ENCODE measurements at regions not wholly inside any gene's neighbourhood (a gene's known extent, or its start where the extent isn't known, plus 50 kb on each side); places are given as distances from the start of the nearest gene placed in this dataset.

DNA sequence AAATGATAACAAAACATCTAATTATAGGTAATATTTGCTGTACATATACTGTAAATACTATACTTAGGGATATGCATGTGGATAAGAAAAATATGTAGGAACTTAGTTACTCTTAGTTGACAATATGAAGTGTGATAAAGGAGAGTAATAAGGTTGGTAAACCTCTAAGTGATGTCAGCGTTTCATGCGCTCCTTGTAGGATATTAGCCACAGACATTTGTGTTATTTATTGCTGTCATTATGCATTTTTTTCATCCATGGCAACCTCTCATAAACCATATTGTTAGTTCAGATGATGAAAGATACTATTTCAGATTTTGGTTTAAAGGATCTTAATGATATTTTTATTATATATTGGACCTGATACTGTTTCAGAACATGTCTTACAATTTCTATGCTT lies 298.1 kb upstream of the PITX2 start:
- no TSS peak for BruUV-seq (replicated peaks)
- intact Hi-C loops (cut with micrococcal nuclease; ENCODE audit: unreplicated experiment): no loop called here
- no peak overlapping the region for H3K4me2 ChIP-seq (ENCODE audit: low read length)
- POLR2A ChIA-PET: no interaction called here
- H3K4me1 ChIP-seq (ENCODE audit: insufficient read depth, low read length, poor library complexity, severe bottlenecking): no peaks in the 10 kb centered on the region
- H3K4me3 ChIP-seq (ENCODE audit: low read depth, low read length, poor library complexity, severe bottlenecking): no peak overlapping the region
- no peaks in the 10 kb centered on the region for H3K9me3 ChIP-seq (ENCODE audit: low read length)
- no peaks in the 10 kb centered on the region for H3K79me2 ChIP-seq (ENCODE audit: insufficient read depth, low read depth, low read length)
- H3K9me2 ChIP-seq (ENCODE audit: insufficient read depth, low read length): no peaks in the 10 kb centered on the region
- no peak for DNase-seq (ENCODE audit: low spot score)
- H3K36me3 ChIP-seq (ENCODE audit: insufficient read depth, low read length): no peaks in the 10 kb centered on the region
- no peak overlapping the region for H2AFZ ChIP-seq (ENCODE audit: low read length)
- no peak for TF ChIP-seq EZH2phosphoT487 (IDR thresholded peaks at IDR 0.05; ENCODE audit: borderline replicate concordance, low read depth, low read length)
- TF ChIP-seq CTCF (conservative IDR thresholded peaks at IDR 0.05; ENCODE audit: low read length): no peak
- H3K27ac ChIP-seq (ENCODE audit: low read depth, low read length, poor library complexity, severe bottlenecking): no peak overlapping the region
- H4K20me1 ChIP-seq (ENCODE audit: insufficient read depth, low read length): no peaks in the 10 kb centered on the region
- CTCF ChIA-PET (ENCODE audit: unreplicated experiment): no interaction called here

DNA sequence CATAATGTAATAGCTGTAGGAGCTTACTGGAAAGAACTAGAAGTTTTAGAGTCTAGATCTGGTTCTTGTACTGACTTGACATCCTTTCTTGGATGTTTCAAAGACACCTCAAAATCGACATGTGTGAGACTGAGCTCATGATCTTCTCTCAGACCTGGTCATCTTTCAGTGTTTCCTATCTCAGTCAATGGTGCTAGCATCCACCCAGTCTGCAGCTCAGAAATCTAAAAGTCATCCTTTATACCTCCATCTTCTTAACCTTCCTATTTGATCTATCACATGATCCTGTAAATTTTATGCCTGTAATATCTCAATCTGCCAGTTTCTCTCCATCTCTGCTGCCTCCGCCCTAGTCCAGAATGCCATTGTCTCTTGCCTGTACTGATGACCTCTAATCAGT lies 301.9 kb upstream of the PITX2 start:
- Histone ChIP-seq H2AFZ (ENCODE audit: low read length) (no peak overlapping the region), H3K4me3 (ENCODE audit: low read depth, low read length, poor library complexity, severe bottlenecking) (no peak overlapping the region), H4K20me1 (ENCODE audit: insufficient read depth, low read length) (no peaks in the 10 kb centered on the region), H3K36me3 (ENCODE audit: insufficient read depth, low read length) (no peaks in the 10 kb centered on the region), H3K9me3 (ENCODE audit: low read length) (no peaks in the 10 kb centered on the region), H3K4me2 (ENCODE audit: low read length) (no peak overlapping the region), H3K4me1 (ENCODE audit: insufficient read depth, low read length, poor library complexity, severe bottlenecking) (no peaks in the 10 kb centered on the region), H3K27ac (ENCODE audit: low read depth, low read length, poor library complexity, severe bottlenecking) (no peak overlapping the region), H3K9me2 (ENCODE audit: insufficient read depth, low read length) (no peaks in the 10 kb centered on the region), H3K79me2 (ENCODE audit: insufficient read depth, low read depth, low read length) (no peaks in the 10 kb centered on the region)
- intact Hi-C loops (cut with micrococcal nuclease; ENCODE audit: unreplicated experiment): no loop called here
- CTCF ChIA-PET (ENCODE audit: unreplicated experiment): no interaction called here
- POLR2A ChIA-PET: interaction anchor here (0.6 to 0.7 kb wide), 2 partner anchors 45 to 1263 kb away, joined by 3 to 4 read pairs; no protein-coding TSS in a partner anchor
- BruUV-seq (replicated peaks): no TSS peak
- TF ChIP-seq CTCF (conservative IDR thresholded peaks at IDR 0.05; ENCODE audit: low read length): no peak
- no peak for TF ChIP-seq EZH2phosphoT487 (IDR thresholded peaks at IDR 0.05; ENCODE audit: borderline replicate concordance, low read depth, low read length)
- DNase-seq (ENCODE audit: low spot score): no peak

GRCh38 chr4:110926841-110927400 lies 304.0 kb upstream of the PITX2 start:
- BruUV-seq (replicated peaks): no TSS peak

More at GRCh38 chr4:110926841-110927400, 304.0 kb upstream of the PITX2 start:
- no peaks in the 10 kb centered on the region for H4K20me1 ChIP-seq (ENCODE audit: insufficient read depth, low read length)
- no peaks in the 10 kb centered on the region for H3K36me3 ChIP-seq (ENCODE audit: insufficient read depth, low read length)
- intact Hi-C loops (cut with micrococcal nuclease; ENCODE audit: unreplicated experiment): no loop called here
- H3K9me3 ChIP-seq (ENCODE audit: low read length): no peaks in the 10 kb centered on the region
- ChIA-PET POLR2A (interaction anchor here (0.6 to 1.3 kb wide), 3 partner anchors 14 to 232 kb away, joined by 3 read pairs; no protein-coding TSS in a partner anchor), CTCF (ENCODE audit: unreplicated experiment) (no interaction called here)
- no peak overlapping the region for H3K4me3 ChIP-seq (ENCODE audit: low read depth, low read length, poor library complexity, severe bottlenecking)
- no peak overlapping the region for H3K4me2 ChIP-seq (ENCODE audit: low read length)
- H3K9me2 ChIP-seq (ENCODE audit: insufficient read depth, low read length): no peaks in the 10 kb centered on the region
- H2AFZ ChIP-seq (ENCODE audit: low read length): no peak overlapping the region
- DNase-seq (ENCODE audit: low spot score): no peak
- no peaks in the 10 kb centered on the region for H3K79me2 ChIP-seq (ENCODE audit: insufficient read depth, low read depth, low read length)
- no peaks in the 10 kb centered on the region for H3K4me1 ChIP-seq (ENCODE audit: insufficient read depth, low read length, poor library complexity, severe bottlenecking)
- TF ChIP-seq CTCF (conservative IDR thresholded peaks at IDR 0.05; ENCODE audit: low read length): no peak
- no peak for TF ChIP-seq EZH2phosphoT487 (IDR thresholded peaks at IDR 0.05; ENCODE audit: borderline replicate concordance, low read depth, low read length)
- H3K27ac ChIP-seq (ENCODE audit: low read depth, low read length, poor library complexity, severe bottlenecking): no peak overlapping the region

Data from OCI-LY7 (cell line).